K562 (cell line): ENCODE measurements at regions not wholly inside any gene's neighbourhood (a gene's known extent, or its start where the extent isn't known, plus 50 kb on each side); places are given as distances from the start of the nearest gene placed in this dataset.

Experiments
- ATAC-seq: fragments of 200-7000 bp; cut with Tn5 transposase; 3 replicates; pipeline ENCODE4 v1.9.1; 2020; ENCODE audit warnings: moderate library complexity
- BruUV-seq: library from RNA; stranded (reverse); fragments of 400-500 nt; replicated peaks from 2 replicates; lab custom pipeline; 2021; lab: Mats Ljungman, UMichigan
- CTCF ChIA-PET: fragments of 300-600 bp; formaldehyde crosslinking; extraction: SDS; loops from one replicate; lab custom pipeline; 2021; ENCODE audit warnings: low intra/inter-chr PET ratio; lab: Yijun Ruan, JAX
- POLR2A ChIA-PET: fragments of 300-600, 350-650 bp; sonication (Branson Sonifier 250); formaldehyde crosslinking; extraction: SDS; loops from one replicate; lab custom pipeline; 2021; ENCODE audit warnings: antibody characterized with exemption, inconsistent platforms; lab: Yijun Ruan, JAX
- DNase-seq, 4 experiments: peaks; one replicate each; pipeline versions ENCODE4 v3.0.0 to v3.0.0-alpha.2; 2011 to 2018; ENCODE audit warnings: low spot score in 3 of 4, mixed read lengths in 3 of 4; ENCODE audit errors: extremely low read depth in 1 of 4
- FAIRE-seq: peaks from 2 replicates; lab custom pipeline; 2011; peaks lifted over from hg19 to GRCh38; lab: Jason Lieb, UNC
- H2AFZ ChIP-seq: 2 replicates; pipeline ENCODE4 v1.6.0; 2011; ENCODE audit warnings: low read depth, low read length, control low read depth, inconsistent platforms
- H3K27ac ChIP-seq: fragments of 200-600 bp; 3 replicates; pipeline ENCODE4 v1.8.0; 2011; ENCODE audit warnings: low read depth, mild to moderate bottlenecking, control low read depth, inconsistent platforms, low read length, moderate library complexity, mixed read lengths; ENCODE audit errors: extremely low read depth
- H3K27me3 ChIP-seq, 2 experiments: fragments of 300-600 bp in 1 of 2; 2 replicates in 1 of 2; 3 replicates in 1 of 2; pipeline versions ENCODE4 v1.6.0 to v1.8.0; 2011; ENCODE audit warnings: inconsistent platforms in 2 of 2, low read length in 2 of 2, mild to moderate bottlenecking in 1 of 2, mixed read lengths in 1 of 2, moderate library complexity in 1 of 2; ENCODE audit not compliant: control insufficient read depth in 2 of 2, insufficient read depth in 2 of 2
- H3K36me3 ChIP-seq: fragments of 300-600 bp; 3 replicates; pipeline ENCODE4 v1.8.0; 2011; ENCODE audit warnings: mild to moderate bottlenecking, low read length, inconsistent platforms; ENCODE audit not compliant: control insufficient read depth, insufficient read depth
- H3K4me1 ChIP-seq, 2 experiments: fragments of 200-600 bp in 1 of 2; replicated peaks in 1 of 2; 2 replicates in 1 of 2; 3 replicates in 1 of 2; pipeline versions ENCODE4 v1.5.1 to v1.8.0; 2011; ENCODE audit warnings: inconsistent platforms in 2 of 2, low read length in 2 of 2, mild to moderate bottlenecking in 1 of 2, mixed read lengths in 1 of 2, moderate library complexity in 1 of 2; ENCODE audit not compliant: control insufficient read depth in 2 of 2, insufficient read depth in 2 of 2
- H3K4me2 ChIP-seq: 2 replicates; pipeline ENCODE4 v1.6.1; 2011; ENCODE audit warnings: low read length, control low read depth, inconsistent platforms, mixed read lengths; ENCODE audit not compliant: insufficient read depth
- H3K4me3 ChIP-seq: fragments of 200-600 bp; sonication (generic), shearing (Covaris generic); 2 replicates; pipeline ENCODE4 v1.5.1; 2016; ENCODE audit warnings: control low read depth, inconsistent platforms
- H3K79me2 ChIP-seq: fragments of 200-600 bp; 3 replicates; pipeline ENCODE4 v1.8.0; 2011; ENCODE audit warnings: low read length, inconsistent platforms; ENCODE audit not compliant: control insufficient read depth, insufficient read depth
- H3K9ac ChIP-seq, 2 experiments: 2 replicates each; pipeline versions ENCODE4 v1.6.0 to v1.6.1; 2011; ENCODE audit warnings: low read depth in 2 of 2, low read length in 2 of 2, control low read depth in 1 of 2, inconsistent platforms in 1 of 2, mild to moderate bottlenecking in 1 of 2, mixed read lengths in 1 of 2; ENCODE audit not compliant: insufficient read depth in 1 of 2
- H3K9me1 ChIP-seq: one replicate; pipeline ENCODE4 v1.6.0; 2011; ENCODE audit warnings: inconsistent platforms, mild to moderate bottlenecking, low read length, moderate library complexity; ENCODE audit not compliant: control insufficient read depth, insufficient read depth
- H3K9me3 ChIP-seq: replicated peaks from 2 replicates; pipeline ENCODE4 v1.5.1; 2011; ENCODE audit warnings: low read depth, low read length, inconsistent platforms; ENCODE audit not compliant: control insufficient read depth, insufficient read depth
- H4K20me1 ChIP-seq: replicated peaks from 2 replicates; pipeline ENCODE4 v1.6.1; 2011; ENCODE audit warnings: low read length, inconsistent platforms, mixed read lengths; ENCODE audit not compliant: control insufficient read depth, insufficient read depth
- BDP1 ChIP-seq: IDR thresholded peaks from 3 replicates; pipeline ENCODE4 v1.6.1; 2011; ENCODE audit not compliant: insufficient read length, insufficient read depth
- CCNT2 ChIP-seq: IDR thresholded peaks from 2 replicates; pipeline ENCODE4 v1.6.1; 2011; ENCODE audit warnings: borderline replicate concordance, low read depth, mild to moderate bottlenecking, moderate library complexity, mixed read lengths, low read length; ENCODE audit not compliant: insufficient read length; ENCODE audit errors: extremely low read depth
- CEBPG ChIP-seq, 3 experiments: fragments of 200-800 bp in 1 of 3; sonication (Bioruptor generic) in 1 of 3; sonication (generic) in 1 of 3; formaldehyde crosslinking in 1 of 3; IDR thresholded peaks in 2 of 3; conservative IDR thresholded peaks in 1 of 3; 2 replicates each; pipeline versions ENCODE4 v1.6.1 to v1.8.0; 2016 to 2022; ENCODE audit warnings: missing compliant biosample characterization in 2 of 3, missing genetic modification characterization in 2 of 3, mild to moderate bottlenecking in 1 of 3, missing genetic modification reagents in 1 of 3
- FIP1L1 ChIP-seq: fragments of 200-400 bp; formaldehyde crosslinking; IDR thresholded peaks from 2 replicates; pipeline ENCODE4 v1.6.1; 2018; ENCODE audit warnings: mild to moderate bottlenecking, low read depth, low read length; ENCODE audit not compliant: poor library complexity, severe bottlenecking
- LEF1 ChIP-seq: fragments of 450-650 bp; IDR thresholded peaks from 2 replicates; pipeline ENCODE4 v1.6.1; 2016; ENCODE audit warnings: mild to moderate bottlenecking
- SREBF1 ChIP-seq: fragments of 150-350 bp; IDR thresholded peaks from 2 replicates; pipeline ENCODE4 v1.6.1; 2014; ENCODE audit warnings: antibody characterized with exemption, low read depth, low read length, borderline replicate concordance
- TBP ChIP-seq: optimal IDR thresholded peaks from 2 replicates; pipeline ENCODE3; 2011; ENCODE audit warnings: low read depth, low read length, improper control_type of control experiment
- TCF7L2 ChIP-seq: fragments of 150-350 bp; IDR thresholded peaks from 2 replicates; pipeline ENCODE4 v1.6.1; 2016; ENCODE audit warnings: low read depth, mild to moderate bottlenecking, low read length, moderate library complexity
- ZFPM2 ChIP-seq: fragments of 250-450 bp; sonication (Bioruptor Pico); IDR thresholded peaks from 2 replicates; pipeline ENCODE4 v1.5.1; 2022; ENCODE audit warnings: mild to moderate bottlenecking
- WGBS: fragments of 100-300 bp; shearing (Covaris generic); methylation state at CpG from one replicate; pipeline ENCODE4 v1.1.6; 2016; ENCODE audit warnings: low coverage, mixed read lengths; ENCODE audit not compliant: insufficient coverage; ENCODE audit errors: missing lambda C conversion rate; 5-methylcytosine and 5-hydroxymethylcytosine counted together
- in situ Hi-C: fragments of 300-500 bp; cut with MboI; formaldehyde crosslinking; loops from 4 replicates; pipeline ENCODE4 v1.15.0; 2018; ENCODE audit warnings: inconsistent platforms, mixed read lengths
- intact Hi-C: fragments of 100-400 bp; cut with micrococcal nuclease; formaldehyde crosslinking; loops from 2 replicates; pipeline ENCODE4 v1.14.2; 2022
- TF ChIP-seq, protein P1 (sequence below): fragments of 450-650 bp; formaldehyde crosslinking; IDR thresholded peaks from 2 replicates; pipeline ENCODE4 v1.4.0; 2022; ENCODE audit warnings: missing genetic modification characterization
- TF ChIP-seq, protein P2 (sequence below): fragments of 450-650 bp; formaldehyde crosslinking; IDR thresholded peaks from 2 replicates; pipeline ENCODE4 v1.4.0; 2022; ENCODE audit warnings: missing genetic modification characterization
- TF ChIP-seq, protein P3 (sequence below), 3 experiments: fragments of 200-800 bp in 1 of 3; sonication (Bioruptor generic) in 1 of 3; sonication (generic) in 1 of 3; formaldehyde crosslinking in 1 of 3; IDR thresholded peaks; 2 replicates each; pipeline versions ENCODE4 v1.6.1 to v1.8.0; 2016 to 2022; ENCODE audit warnings: mild to moderate bottlenecking in 2 of 3, missing compliant biosample characterization in 2 of 3, missing genetic modification characterization in 2 of 3, missing genetic modification reagents in 1 of 3

DNA sequence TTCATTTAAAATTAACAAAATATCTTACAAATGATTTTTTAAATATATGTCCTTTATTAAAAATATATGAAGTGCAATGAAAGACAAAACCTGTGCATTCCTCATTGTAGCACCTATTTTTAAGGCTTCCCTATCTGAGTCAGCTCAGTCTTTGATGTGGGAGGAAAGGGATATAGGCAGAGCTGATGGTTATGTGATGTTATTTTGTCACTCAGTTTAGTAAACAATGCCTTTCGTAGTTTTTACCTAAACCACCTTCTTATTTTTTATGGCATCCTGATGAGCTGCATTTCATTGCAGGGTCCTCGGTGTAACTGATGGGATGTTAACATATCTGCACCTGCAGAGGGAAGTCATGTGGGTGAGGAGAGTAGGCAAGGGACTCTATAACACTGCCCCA lies 58.9 kb upstream of the FRMD6 start:
- no peak for ATAC-seq
- BruUV-seq, result no TSS peak
- H3K4me3 ChIP-seq, result no peak overlapping the region
- ChIA-PET CTCF (no interaction called here), POLR2A (no interaction called here)
- intact Hi-C loops (no loop called here), in situ Hi-C loops (no loop called here)
- no peak overlapping the region for H3K9ac ChIP-seq
- TF ChIP-seq ZFPM2 (CRISPR knock-in tag), result no peak
- TF ChIP-seq BDP1, result no peak
- no peak for TF ChIP-seq SREBF1
- TF ChIP-seq CEBPG (CRISPR knock-in tag; IDR thresholded peaks at IDR 0.05), result no peak
- TF ChIP-seq CEBPG (tag; conservative IDR thresholded peaks at IDR 0.05 in 1 of 2, IDR thresholded peaks at IDR 0.05 in 1 of 2), result no peak
- no peak for TF ChIP-seq FIP1L1
- no peak for TF ChIP-seq CCNT2
- no peak for TF ChIP-seq LEF1
- TF ChIP-seq TBP, result no peak
- no peak for TF ChIP-seq TCF7L2
- TF ChIP-seq, protein P1, sequence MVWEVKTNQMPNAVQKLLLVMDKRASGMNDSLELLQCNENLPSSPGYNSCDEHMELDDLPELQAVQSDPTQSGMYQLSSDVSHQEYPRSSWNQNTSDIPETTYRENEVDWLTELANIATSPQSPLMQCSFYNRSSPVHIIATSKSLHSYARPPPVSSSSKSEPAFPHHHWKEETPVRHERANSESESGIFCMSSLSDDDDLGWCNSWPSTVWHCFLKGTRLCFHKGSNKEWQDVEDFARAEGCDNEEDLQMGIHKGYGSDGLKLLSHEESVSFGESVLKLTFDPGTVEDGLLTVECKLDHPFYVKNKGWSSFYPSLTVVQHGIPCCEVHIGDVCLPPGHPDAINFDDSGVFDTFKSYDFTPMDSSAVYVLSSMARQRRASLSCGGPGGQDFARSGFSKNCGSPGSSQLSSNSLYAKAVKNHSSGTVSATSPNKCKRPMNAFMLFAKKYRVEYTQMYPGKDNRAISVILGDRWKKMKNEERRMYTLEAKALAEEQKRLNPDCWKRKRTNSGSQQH, result no peak
- TF ChIP-seq, protein P2, sequence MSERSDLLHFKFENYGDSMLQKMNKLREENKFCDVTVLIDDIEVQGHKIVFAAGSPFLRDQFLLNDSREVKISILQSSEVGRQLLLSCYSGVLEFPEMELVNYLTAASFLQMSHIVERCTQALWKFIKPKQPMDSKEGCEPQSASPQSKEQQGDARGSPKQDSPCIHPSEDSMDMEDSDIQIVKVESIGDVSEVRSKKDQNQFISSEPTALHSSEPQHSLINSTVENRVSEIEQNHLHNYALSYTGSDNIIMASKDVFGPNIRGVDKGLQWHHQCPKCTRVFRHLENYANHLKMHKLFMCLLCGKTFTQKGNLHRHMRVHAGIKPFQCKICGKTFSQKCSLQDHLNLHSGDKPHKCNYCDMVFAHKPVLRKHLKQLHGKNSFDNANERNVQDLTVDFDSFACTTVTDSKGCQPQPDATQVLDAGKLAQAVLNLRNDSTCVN (CRISPR knock-in tag), result no peak
- TF ChIP-seq, protein P3, sequence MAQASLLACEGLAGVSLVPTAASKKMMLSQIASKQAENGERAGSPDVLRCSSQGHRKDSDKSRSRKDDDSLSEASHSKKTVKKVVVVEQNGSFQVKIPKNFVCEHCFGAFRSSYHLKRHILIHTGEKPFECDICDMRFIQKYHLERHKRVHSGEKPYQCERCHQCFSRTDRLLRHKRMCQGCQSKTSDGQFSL (CRISPR knock-in tag; IDR thresholded peaks at IDR 0.05), result no peak
- TF ChIP-seq, protein P3 (tag; IDR thresholded peaks at IDR 0.05), result no peak
- no peaks in the 10 kb centered on the region for H3K9me3 ChIP-seq
- no peaks in the 10 kb centered on the region for H3K79me2 ChIP-seq
- 0% methylated on average over 2 of the region's 2 CpGs for WGBS
- DNase-seq, result no peak
- H3K27ac ChIP-seq, result no peak overlapping the region
- no peak overlapping the region for H3K4me2 ChIP-seq
- H3K36me3 ChIP-seq, result no peaks in the 10 kb centered on the region
- H3K4me1 ChIP-seq, result no peaks in the 10 kb centered on the region
- no peak for FAIRE-seq
- no peaks in the 10 kb centered on the region for H3K27me3 ChIP-seq
- H2AFZ ChIP-seq, result no peak overlapping the region
- H4K20me1 ChIP-seq, result no peaks in the 10 kb centered on the region
- H3K9me1 ChIP-seq, result no peaks in the 10 kb centered on the region
